Stimulated activated CD4-positive, alpha-beta T cell treated with anti-CD3 and anti-CD28 coated beads, TNF-alpha, amount 100 ng/mL, for 24 hours (primary cell): ENCODE measurements at regions not wholly inside any gene's neighbourhood (a gene's known extent, or its start where the extent isn't known, plus 50 kb on each side); places are given as distances from the start of the nearest gene placed in this dataset.
"Not testable (repeated sequence)": the region's sequence is repeated elsewhere in the genome, so short reads cannot be mapped to it uniquely, and the experiment has no call there.

Experiments
- DNase-seq, 3 experiments: peaks; one replicate each; pipeline ENCODE4 v3.0.0-alpha.2; 2020; ENCODE audit warnings: low read depth in 3 of 3

- no peak for DNase-seq
These were observed 623.4 kb upstream of the NRG3 start for GRCh38 chr10:81251457-81252115.

DNA sequence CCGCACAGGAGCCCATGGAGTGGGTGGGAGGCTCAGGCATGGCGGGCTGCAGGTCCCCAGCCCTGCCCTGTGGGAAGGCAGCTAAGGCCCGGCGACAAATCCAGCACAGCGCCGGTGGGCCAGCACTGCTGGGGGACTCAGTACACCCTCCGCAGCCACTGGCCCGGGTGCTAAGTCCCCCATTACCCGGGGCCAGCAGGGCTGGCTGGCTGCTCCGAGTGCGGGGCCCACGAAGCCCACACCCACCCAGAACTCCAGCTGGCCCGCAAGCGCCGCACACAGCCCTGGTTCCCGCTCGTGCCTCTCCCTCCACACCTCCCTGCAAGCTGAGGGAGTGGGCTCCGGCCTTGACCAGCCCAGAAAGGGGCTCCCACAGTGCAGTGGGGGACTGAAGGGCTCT lies 610.0 kb upstream of the NRG3 start:
- not testable (repeated sequence) for DNase-seq

GRCh38 chr10:81270051-81270450 lies 604.9 kb upstream of the NRG3 start:
- no peak for DNase-seq

GRCh38 chr10:81280497-81281479 lies 594.2 kb upstream of the NRG3 start:
- no peak for DNase-seq

DNA sequence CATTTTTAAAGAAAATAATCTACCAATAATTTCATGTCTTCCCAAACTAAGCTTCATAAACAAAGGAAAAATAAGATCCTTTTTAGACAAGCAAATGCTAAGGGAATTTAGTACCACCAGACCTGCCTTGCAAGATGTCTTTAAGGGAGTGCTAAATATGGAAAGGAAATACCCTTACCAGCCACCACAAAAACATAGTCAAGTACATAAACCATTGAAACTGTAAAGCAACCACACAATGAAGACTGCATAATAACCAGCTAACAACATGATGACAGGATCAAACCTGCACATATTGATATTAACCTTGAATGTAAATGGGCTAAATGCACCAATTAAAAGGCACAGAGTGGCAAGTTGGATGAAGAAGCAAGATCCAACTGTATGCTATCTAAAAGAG lies 586.5 kb upstream of the NRG3 start:
- no peak for DNase-seq

- no peak for DNase-seq
These were observed 577.7 kb upstream of the NRG3 start for GRCh38 chr10:81297292-81297691.

DNA sequence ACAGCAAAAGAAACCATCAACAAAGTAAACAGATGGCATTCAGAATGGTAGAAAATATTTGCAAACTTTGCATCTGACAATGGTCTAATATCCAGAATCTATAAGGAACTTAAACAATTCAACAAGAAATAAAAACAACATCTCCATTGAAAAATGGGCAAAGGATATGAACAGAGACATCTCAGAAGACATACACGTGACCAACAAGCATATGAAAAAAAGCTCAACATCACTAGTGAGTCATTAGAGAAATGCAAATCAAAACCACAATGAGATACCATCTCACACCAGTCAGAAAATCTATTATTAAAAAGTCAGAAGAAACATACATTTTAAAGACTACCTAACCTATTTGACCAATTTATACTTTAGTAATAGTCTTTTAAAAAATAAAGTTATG lies 571.3 kb upstream of the NRG3 start:
- DNase-seq: no peak

DNA sequence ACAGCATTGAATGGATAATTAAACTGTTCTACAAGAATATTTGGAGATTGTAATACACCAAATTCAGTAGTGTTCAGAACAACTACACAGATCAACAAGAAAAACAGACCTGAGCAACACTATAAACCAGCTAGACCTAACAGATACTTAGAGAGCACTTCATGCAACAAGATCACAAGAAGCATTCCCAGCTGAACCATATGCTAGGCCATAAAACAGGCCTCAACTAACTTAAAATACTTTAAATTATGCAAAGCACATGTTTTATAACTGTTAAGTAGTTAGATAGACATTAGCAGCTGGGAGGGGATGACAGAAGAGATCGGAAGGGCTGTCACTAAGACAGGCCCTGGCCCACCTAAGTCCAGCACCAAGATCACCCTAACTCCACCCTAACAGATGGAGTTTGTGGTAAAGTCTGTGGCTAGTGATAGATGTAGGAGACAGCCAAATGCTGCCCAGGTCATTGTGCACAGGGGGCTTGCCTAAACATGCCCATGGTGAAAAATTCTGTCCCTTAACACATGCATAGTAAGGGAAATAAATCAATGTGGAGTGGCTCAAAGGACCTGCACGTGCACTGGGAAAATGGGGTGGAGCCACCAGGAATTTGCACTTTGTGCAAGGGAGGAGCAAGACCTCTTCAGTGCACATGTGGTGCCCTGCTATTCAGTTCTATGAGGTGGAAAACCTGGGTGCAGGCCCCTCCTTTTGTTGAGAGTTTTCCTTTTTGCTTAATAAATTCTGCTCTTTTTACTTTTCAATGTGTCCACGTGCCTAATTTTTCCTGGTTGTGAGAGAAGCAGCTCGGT lies 567.8 kb upstream of the NRG3 start:
- no peak for DNase-seq

GRCh38 chr10:81309041-81309552 lies 565.9 kb upstream of the NRG3 start:
- DNase-seq: no peak

GRCh38 chr10:81314471-81314870 lies 560.5 kb upstream of the NRG3 start:
- DNase-seq: no peak

DNA sequence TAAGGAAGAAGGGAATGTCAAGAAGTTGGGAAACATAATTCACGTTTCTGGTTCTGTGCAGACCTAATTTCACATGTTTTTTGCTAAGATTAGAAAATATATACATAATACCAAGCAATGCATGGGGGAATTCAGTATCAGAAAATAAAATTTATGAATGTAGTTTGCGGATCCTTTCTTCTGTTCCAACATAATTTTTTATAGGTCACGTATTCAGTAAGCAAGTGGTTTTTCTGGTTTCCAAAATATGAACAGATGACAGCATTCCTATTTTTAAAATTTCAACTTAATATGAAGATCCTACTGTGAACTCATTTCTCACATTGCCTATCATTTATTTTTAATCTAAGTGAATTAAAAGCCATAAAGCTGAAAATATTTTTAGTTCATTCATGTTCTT lies 560.0 kb upstream of the NRG3 start:
- DNase-seq: no peak

DNA sequence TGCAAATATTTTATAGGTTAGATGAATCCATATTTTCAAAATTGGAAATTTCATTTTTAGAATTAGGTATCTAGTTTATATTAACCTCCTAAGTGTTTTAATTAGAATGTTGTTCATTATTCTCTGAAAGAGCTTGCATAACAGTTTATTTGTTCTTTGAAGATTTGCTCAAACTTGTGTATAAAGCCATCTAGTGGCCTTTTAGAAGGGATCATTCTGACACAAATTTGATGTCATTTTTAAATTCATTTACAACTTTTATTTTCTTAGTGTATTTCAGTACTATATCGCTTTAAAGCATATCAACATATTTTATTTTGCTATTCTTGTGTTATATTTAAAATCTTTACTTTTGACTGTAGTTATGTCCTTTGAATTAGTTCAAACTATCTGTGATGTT lies 527.0 kb upstream of the NRG3 start:
- no peak for DNase-seq

GRCh38 chr10:81367132-81367531 lies 507.9 kb upstream of the NRG3 start:
- no peak for DNase-seq

DNA sequence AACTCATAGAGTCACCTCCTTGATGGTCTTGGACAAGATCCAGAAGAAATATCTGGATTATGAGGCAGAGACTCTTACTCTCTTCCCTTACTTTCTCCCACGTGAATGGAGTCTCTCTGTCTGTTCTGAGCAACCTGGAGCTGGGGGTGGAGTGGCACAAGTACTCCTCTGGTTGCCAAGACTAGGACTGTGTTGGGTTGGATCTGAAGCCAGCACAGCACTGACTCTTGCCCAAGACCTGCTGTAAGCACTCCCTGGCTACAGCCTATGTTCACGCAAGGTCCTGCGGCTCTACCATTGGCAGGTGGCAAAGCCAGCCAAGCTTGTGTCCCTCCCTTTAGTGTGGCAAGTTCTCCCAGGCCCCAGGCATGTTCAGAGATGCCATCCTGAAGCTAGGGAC lies 488.2 kb upstream of the NRG3 start:
- DNase-seq: no peak

- no peak for DNase-seq
These were observed 471.5 kb upstream of the NRG3 start for GRCh38 chr10:81403451-81403850.

DNA sequence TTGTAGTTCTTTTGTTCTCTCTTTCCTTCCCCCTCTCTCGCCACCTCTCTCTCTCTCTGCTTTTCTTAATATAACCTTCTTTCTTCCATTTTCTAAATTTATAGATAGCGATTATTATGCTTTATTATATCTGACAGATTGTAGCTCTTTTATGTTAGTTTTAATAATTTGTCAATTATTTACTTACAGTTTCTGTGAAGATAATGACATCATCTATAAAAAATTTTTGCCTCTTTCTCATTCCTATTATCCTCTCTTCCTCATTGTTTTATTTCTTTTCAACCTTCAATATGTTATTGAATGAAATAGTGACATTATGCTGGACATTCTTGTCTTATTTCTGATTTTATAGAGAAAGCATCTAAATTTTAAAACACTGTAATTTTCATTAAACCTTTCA lies 469.6 kb upstream of the NRG3 start:
- no peak for DNase-seq

- DNase-seq: no peak
These were observed 461.0 kb upstream of the NRG3 start for GRCh38 chr10:81414038-81414437.

DNA sequence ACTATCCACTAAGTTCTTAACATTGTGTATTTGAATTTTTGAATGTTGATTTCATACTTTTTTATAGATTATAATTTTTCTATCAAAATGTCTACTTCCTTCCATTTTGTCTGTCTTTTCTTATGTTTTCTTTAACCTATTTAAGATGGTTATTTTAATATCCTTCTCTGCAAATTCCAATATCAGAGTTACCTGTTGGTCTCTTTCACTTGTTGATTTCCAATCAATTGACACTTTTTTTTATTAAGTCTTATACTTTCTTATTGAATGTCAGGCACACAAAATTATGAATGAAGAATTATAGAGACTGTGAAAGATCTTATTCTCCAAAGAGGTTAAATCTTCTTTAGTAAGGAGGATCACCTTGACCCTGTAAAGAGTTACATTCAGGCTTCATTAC lies 448.3 kb upstream of the NRG3 start:
- no peak for DNase-seq

DNA sequence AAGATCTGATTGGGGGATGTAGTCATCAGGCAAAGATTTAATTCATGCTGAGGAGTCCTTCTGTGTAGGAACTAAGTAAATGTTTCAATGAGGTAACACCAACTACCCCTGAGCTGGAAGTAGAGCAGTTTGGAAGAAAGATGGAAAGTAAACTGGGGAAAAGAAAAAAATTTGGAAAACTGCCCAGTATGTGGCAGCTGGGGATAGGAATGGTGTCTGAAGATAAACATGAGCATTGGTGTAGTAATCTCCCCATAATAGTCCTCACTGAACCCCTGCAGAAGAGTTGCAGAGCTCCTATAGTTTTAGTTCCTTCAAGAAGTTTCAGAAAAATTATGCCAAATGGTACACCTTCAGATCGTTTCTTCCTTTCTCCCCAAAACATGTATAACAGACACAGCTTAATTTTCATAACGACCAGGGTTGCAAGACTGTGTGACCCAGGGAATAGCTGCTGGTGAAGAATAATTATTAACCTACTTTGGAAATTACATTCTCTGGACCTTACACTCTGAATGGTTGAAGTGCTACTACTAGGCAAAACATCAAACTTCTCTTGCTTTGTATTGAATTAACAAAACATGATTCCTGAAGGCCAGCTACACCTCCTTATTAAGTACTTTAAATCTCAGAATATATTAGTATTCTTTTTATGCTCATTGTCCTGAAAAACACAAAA lies 446.4 kb upstream of the NRG3 start:
- no peak for DNase-seq

DNA sequence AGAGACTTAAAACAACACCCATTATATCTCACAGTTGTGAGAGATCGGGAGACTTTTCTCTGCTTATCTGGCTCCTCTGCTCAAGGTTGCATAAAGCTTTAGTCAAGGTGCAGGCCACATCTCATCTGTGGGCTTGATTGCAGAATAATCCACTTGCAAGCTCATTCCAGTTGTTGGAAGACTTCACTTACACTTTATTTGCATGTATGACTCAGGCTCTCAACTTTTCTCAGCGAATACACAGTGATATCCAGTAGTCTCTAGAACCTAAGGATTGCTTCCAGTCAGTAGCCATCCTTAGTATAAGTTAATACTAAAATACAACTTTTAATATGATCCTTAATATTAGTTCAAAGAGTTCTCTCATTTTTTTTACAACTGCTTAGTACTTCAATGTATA lies 435.5 kb upstream of the NRG3 start:
- DNase-seq: no peak

DNA sequence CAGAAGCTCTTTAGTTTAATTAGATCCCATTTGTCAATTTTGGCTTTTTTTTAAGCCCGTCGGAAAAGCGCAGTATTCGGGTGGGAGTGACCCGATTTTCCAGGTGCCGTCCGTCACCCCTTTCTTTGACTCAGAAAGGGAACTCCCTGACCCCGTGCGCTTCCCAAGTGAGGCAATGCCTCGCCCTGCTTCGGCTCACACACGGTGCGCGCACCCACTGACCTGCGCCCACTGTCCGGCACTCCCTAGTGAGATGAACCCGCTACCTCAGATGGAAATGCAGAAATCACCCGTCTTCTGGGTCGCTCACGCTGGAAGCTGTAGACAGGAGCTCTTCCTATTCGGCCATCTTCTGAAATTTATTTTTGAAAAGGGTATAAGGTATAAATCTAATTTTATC lies 433.4 kb upstream of the NRG3 start:
- DNase-seq: not testable (repeated sequence)
